ENCODE measurements at regions not wholly inside any gene's neighbourhood (a gene's known extent, or its start where the extent isn't known, plus 50 kb on each side); places are given as distances from the start of the nearest gene placed in this dataset.
A peak's percentile ranks its signal among the peaks of the same experiment; 100 is the strongest.
"Not testable (repeated sequence)": the region's sequence is repeated elsewhere in the genome, so short reads cannot be mapped to it uniquely, and the experiment has no call there.

- Histone ChIP-seq H3K9me3 (peaks cover 0 to 7% of the 10 kb centered on the region in 2 donors), H3K27ac (no peak overlapping the region), H3K27me3 (no peaks in the 10 kb centered on the region), H3K4me3 (no peak overlapping the region), H3K36me3 (no peaks in the 10 kb centered on the region), H3K4me1 (no peaks in the 10 kb centered on the region)
- no peak for TF ChIP-seq CTCF (IDR thresholded peaks at IDR 0.05)
- intact Hi-C loops (cut with DNase I), result no loop called here
- no peak for ATAC-seq
- DNase-seq, result no peak
Observed at GRCh38 chr4:179048839-179049453, 1606.7 kb upstream of the AGA start.

GRCh38 chr4:179051206-179051605, 1609.0 kb upstream of the AGA start:
- H3K27me3 ChIP-seq, result no peaks in the 10 kb centered on the region
- no peaks in the 10 kb centered on the region for H3K4me1 ChIP-seq
- ATAC-seq (no peak), DNase-seq (no peak)
- intact Hi-C loops (cut with DNase I), result no loop called here
- H3K9me3 ChIP-seq, result peaks cover 0 to 2% of the 10 kb centered on the region in 2 donors
- H3K27ac ChIP-seq, result no peak overlapping the region
- TF ChIP-seq CTCF (IDR thresholded peaks at IDR 0.05), result no peak
- H3K4me3 ChIP-seq, result no peak overlapping the region
- no peaks in the 10 kb centered on the region for H3K36me3 ChIP-seq

GRCh38 chr4:179059396-179059795, 1617.2 kb upstream of the AGA start:
- ATAC-seq (no peak), DNase-seq (no peak)
- H3K36me3 ChIP-seq, result no peaks in the 10 kb centered on the region
- no peaks in the 10 kb centered on the region for H3K27me3 ChIP-seq
- peaks cover 0 to 6% of the 10 kb centered on the region in 2 donors for H3K9me3 ChIP-seq
- no peak overlapping the region for H3K4me3 ChIP-seq
- H3K27ac ChIP-seq, result no peak overlapping the region
- no peaks in the 10 kb centered on the region for H3K4me1 ChIP-seq
- no peak for TF ChIP-seq CTCF (IDR thresholded peaks at IDR 0.05)
- intact Hi-C loops (cut with DNase I), result no loop called here

- H3K4me3 ChIP-seq; DNase-seq; intact Hi-C loops (cut with DNase I); H3K9me3 ChIP-seq; H3K4me1 ChIP-seq; H3K36me3 ChIP-seq; H3K27ac ChIP-seq; ATAC-seq; H3K27me3 ChIP-seq: not testable (repeated sequence)
Observed at GRCh38 chr4:179066254-179066653, 1624.0 kb upstream of the AGA start.

- intact Hi-C loops (cut with DNase I), result no loop called here
- ATAC-seq (no peak), DNase-seq (no peak)
- TF ChIP-seq CTCF (IDR thresholded peaks at IDR 0.05), result no peak
- H3K36me3 ChIP-seq, result no peaks in the 10 kb centered on the region
- H3K9me3 ChIP-seq, result no peaks in the 10 kb centered on the region
- no peaks in the 10 kb centered on the region for H3K27me3 ChIP-seq
- no peaks in the 10 kb centered on the region for H3K4me1 ChIP-seq
- no peak overlapping the region for H3K4me3 ChIP-seq
- H3K27ac ChIP-seq, result no peak overlapping the region
Observed at GRCh38 chr4:179071131-179071530, 1628.9 kb upstream of the AGA start.

GRCh38 chr4:179076865-179077264, 1634.6 kb upstream of the AGA start:
- no peaks in the 10 kb centered on the region for H3K27me3 ChIP-seq
- no peaks in the 10 kb centered on the region for H3K36me3 ChIP-seq
- H3K4me1 ChIP-seq, result no peaks in the 10 kb centered on the region
- intact Hi-C loops (cut with DNase I), result no loop called here
- H3K27ac ChIP-seq, result no peak overlapping the region
- ATAC-seq (no peak), DNase-seq (peak in 1 of 4 donors; percentile 58)
- no peaks in the 10 kb centered on the region for H3K9me3 ChIP-seq
- TF ChIP-seq CTCF (IDR thresholded peaks at IDR 0.05), result no peak
- H3K4me3 ChIP-seq, result no peak overlapping the region
